HG03159 (cell line): ENCODE measurements at regions not wholly inside any gene's neighbourhood (a gene's known extent, or its start where the extent isn't known, plus 50 kb on each side); places are given as distances from the start of the nearest gene placed in this dataset.

Experiments
- ATAC-seq: cut with Tn5 transposase; IDR thresholded peaks from one replicate; pipeline ENCODE4 v1.9.1; 2021; ENCODE audit warnings: mild to moderate bottlenecking, moderate library complexity; ENCODE audit not compliant: unreplicated experiment

DNA sequence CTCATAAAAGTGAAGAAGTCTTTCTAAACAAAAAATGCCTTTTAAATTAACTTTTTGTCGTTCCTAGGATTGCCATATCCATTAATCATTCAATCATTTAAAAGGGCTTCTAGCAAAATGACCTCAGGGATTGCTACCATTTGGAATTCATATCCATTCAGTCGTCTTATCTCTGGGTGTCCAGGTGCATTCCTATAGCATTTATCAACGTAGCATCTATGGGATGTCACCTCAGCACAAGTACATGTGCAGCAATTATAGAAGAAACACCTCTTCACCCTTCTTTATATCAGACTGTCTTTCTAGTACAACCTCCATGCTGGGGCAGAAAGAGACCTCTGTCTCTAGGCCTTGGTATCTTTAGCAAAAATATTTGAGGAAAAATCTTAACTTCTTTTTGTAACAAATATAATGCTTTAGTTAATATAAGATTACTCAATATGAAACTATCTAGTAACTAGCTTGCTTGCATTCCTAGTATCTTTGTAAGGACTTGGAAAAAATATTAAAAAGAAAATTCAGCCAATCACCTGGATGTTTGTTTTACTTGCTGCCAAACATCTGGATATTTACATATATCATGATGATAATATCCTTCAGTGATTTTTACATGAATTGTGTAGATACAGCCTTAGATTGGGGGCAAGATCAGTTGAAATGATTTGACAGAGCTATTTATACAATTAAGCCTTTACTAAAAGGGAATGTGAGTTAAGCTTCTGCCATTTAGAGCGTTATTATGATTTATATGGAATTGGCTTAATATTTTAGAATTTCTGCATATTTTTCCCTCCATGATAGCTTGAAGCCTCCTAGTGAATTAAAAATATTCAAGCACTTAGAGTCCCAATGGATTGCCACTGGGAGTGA is 356.8 kb downstream of the HDGFL1 start:
- no peak for ATAC-seq

DNA sequence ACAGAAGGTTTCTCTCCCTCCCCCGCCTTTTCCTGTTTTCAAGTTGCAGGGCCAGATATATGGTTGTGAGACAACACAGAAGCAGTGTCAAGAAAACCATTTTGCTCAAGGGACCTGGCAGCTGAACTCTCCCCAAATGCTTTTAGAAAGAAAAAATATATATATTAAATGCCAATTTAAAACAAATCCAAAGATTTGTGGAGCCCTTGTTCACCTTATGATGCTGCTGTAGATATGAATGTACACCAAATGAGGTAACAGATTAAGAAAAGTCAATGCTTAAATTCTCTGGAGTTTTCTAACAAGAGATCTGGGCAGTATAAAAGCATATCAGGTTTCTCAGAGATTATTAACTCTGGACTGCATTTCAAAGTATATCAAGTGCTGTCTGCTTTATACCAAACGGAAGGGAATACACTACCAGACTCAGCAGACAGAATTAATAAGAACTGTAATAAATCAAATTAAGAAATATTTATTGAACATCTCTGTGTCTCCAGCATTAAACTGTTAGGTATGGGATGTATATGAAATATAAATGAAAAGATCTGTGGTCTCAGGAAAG is 357.5 kb downstream of the HDGFL1 start:
- ATAC-seq: no peak

DNA sequence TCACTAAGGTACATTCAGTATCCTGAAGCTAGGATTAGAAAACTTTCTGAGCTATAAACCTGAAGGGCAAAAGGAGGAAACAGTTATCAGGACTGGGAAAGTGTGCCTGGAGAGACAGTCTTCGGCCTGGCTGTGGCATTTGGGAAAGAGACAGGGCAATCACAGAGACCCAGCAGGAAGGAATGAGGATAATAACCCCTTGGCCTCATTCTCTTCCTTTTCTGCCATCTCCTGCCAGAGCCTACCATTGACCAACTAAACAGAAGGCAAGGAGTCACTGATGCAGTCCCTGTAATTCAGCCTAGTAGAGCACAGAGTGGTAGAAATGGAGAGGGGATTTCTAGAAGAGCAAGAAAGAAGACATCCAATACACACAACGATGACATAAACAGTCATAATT is 359.4 kb downstream of the HDGFL1 start:
- no peak for ATAC-seq

DNA sequence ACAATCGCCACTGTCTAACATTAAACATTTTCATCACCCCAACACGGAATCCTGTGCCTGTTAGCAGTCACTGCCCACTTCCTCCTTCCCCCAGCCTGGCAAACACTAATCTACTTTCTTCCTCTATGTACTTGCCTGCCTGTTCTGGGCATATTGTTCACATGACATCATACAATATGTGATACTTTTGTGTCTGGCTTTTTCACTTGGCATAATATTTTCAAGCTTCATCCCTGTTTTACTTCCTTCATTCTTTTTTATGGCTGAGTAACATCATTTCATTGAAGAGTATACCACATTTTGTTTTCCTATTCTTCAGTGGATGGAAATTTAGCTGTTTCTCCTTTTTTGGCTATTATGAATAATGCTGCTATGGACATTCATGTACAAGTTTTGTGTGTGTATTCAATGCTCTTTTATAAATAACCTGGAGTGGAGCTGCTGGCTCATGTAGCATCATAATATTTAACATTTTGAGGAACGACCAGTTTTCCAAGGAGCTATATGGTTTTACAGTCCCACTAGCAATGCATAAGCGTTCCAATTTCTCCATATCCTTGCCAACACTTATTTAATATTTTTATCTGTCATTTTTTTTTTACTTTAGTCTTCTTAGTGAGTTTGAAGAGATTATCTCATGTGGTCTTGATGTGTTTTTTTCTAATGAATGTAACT is 360.1 kb downstream of the HDGFL1 start:
- no peak for ATAC-seq

DNA sequence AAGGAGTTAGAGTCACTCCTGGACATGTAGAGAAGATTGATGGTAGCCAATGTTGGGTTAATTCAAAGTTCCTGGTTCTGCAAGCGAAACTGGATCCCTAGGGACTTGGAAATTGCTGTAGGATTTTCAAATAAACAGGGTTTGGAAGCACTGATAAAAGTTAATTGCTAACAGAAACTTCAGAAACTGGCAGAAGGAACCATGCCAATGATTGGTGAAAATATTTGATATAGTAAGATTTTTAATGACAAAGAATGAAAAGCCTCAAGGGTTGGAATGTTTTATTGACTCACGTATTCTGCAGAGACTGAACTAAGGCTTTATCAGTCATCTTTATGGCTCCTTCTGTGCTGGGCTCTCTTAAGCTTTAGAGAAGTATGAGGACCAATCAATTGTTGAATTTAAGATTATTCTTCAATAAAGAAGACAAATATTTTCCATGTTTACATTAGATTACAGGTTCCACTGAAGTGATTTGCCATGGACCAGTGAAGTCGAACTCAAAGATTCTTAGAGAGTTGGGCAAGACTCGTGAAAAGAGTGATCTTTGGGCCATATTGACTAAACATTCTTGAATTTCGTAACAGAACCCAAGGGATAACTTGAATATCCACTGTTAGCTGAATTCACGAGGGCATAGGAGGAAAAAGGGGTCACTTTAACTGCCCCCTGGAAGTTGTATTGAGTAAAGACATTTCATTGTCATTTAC is 371.4 kb downstream of the HDGFL1 start:
- no peak for ATAC-seq

DNA sequence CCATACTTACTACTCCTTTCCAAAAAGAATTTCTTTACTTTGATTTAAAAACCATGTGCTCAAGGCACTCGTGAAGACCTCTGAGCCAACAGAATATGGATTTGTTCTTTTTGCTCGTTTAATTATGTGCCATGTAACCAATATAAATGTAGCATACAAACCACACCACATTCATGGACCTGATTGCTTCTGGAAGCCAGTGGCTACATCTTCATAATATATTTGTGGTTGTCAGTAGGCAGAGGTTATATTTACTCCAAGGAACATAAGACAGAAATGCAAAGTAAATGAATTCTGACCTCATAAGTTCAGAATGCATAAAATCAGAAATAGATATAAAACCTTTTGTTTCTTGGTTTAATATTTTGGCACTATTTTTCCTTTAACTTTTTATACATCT is 373.0 kb downstream of the HDGFL1 start:
- no peak for ATAC-seq

DNA sequence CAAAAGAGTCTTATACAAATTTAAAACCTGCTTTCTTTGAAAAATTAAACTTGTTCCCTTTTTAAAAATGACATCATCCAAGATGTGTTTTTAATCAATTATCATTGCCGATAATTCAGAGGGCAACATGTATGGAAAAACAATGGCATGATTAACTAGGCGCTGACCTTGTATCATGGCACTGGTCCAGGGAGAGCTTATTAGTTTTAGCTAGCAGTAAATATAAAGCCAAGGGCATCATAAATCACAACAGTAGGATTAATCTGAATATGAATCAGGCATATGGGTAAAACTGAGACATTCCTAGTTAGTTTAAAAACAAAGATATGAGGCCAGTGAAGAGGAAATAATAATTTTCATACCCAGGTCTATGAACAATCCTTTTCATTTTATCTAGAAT is 374.0 kb downstream of the HDGFL1 start:
- ATAC-seq: no peak

DNA sequence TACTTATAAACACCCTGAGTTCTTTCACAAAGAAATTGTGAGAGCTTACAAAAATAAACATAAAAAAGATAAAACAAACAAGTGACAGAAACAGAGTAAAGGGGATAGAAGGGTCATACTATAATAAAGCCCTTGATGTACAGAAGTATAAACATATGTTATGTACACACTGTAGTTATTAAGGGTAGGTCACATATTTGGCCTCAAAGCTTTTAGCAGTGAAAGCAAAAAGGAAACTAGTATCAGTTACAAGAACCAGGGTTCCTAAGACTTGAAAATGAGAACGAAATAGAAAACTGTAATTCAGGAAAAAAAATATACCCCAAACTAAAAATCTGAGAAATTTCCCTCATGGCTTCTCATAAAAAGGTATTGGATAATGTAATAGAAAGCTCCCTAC is 380.6 kb downstream of the HDGFL1 start:
- ATAC-seq: no peak

DNA sequence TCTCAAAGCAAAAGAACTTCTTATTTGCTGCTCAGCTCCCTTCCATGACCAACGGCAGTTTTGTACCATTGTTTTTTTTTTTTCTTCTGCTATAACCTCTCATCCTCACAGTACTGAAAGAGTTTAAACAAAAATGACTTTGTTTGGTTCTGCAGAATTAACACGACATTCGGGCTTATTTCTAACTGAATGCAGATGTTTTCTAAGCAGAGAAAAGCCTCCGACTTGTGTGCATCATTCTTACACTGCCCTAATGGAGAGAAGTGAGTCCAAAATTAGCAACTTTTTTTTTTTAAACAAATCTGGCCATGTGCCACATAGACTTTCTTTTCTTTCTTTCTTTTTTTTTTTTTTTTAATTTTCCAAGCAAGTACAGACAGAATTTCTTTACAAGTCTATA is 382.7 kb downstream of the HDGFL1 start:
- ATAC-seq: no peak

DNA sequence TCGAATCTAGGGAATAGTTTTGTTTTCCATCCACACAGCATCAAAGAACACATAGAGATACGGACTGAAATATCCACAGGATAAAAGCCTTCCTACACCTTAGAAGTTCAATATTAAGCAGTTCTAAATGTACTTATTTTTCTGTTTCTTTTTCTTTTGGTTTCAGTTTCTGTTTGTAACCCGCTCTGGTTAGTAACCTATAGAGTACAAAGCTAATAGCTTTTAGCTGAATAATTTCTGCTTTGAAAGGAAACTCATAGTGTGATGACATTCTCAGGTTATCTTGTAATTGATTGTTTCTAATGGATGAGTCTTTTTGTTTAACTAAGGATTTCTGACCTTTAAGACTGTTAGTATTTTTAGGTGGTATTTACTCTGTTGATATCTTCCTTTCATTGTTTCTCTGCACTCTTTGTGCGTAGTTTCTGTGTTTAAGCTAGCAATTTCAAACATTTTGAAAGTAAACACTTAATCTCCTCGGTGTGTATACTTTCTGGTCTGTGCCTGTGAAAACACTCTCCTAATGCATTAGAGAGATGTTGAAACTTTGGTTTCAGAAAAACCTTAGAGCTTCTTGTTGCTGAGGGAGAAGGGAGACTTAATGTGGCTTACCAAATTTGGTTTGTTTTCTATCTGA is 385.5 kb downstream of the HDGFL1 start:
- ATAC-seq: peak; percentile 76

DNA sequence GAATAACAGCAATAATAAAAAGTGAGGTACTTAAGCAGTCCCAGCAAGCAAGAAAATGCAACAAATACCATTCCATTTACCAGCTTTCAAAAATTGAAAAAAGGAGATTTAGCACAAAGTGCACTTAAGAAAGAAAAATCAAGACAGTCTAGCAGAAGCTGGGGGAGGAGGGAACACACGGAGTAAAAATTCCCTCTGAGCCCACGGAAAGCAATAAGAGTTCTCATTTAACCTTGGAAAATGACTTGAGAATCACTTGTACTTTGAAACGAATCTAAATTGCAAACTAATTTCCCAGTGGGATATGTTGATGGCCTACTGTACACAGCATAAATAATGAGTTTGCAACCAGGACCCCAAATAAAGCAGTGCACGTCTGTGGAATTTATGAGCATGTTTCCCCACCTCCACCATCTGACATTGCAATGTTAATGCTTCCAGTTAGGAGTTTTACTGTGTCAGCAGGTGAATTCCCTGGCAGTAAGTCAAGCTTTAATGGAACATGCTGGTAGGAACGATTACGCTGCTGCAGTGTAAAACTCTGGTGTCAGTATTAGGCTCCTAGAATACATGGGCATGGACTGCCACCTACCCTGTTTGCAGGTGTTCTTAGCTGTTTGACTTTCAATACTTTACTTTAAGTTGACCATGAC is 386.8 kb downstream of the HDGFL1 start:
- no peak for ATAC-seq

DNA sequence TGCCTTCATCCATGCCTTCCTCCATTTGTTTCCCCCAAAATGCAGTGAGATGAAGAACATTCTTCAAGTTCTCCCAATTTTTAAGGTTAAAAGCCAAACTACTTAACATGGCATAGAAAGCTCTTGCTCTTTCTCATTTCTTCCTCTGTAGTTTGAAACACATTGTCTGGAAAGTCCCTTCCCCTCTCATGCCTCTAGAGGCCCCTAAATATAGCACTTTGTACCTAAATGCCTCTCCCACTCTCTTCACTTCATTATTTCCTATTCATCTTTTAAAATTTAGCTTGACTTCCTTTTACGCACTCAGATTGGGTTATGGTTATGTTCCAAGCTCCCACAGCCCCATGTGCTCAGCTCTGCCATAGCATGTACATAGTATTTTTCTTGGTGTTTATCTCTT is 389.3 kb downstream of the HDGFL1 start:
- no peak for ATAC-seq

DNA sequence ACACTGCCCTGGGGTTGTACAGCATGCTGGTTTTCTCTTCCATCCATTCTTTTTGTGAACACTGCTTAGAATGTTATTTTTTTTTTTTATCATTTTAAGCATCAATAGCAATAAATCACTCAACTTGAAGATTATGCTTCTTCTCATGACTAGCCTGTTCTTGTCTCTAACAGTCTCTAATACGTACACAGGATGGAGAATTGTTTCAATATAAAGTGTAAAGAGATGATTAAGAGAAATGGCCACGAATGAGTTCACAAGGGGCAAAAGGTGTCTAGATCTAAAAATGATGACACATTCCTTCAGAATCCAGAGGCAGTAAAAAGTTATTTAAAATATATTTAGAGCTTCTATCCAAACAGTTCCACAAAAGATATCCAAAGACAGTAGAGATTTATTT is 390.2 kb downstream of the HDGFL1 start:
- no peak for ATAC-seq

DNA sequence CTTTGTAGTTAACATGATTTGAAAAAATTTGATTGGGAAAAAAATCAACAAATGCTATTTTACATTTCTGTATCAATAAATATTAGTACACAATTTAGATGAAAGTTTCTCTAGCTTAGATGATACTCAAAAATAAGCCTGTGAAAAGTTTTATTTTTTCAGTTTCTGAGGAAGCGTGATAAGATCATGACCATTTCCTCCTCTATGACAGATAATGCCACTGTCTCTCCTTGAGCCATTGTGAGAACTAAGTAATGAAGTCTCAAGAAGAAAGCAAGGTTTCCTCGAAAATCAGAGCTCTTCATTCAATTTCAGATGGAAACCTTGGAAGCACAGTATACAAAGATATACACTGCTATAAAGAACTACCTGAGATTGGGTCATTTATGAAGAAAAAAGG is 395.0 kb downstream of the HDGFL1 start:
- ATAC-seq: no peak

DNA sequence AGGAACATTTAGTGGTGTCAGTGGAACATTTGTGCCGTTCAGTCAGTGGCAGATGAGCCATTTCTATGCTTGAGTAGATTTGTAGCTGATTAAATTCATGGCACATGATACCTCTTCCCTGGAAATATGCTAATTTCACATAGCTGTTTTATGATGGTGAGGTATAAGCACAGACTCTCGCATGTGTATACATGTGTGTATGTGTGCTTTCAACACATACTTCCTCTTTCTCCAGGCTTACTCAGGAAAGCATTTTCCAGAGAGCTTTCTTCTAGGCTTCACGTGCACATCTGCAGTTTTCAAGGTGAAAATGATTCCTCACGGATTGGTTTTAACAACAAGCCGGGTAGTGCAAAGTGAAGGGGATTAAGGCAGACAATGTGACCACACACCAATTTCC is 396.5 kb downstream of the HDGFL1 start:
- ATAC-seq: no peak

DNA sequence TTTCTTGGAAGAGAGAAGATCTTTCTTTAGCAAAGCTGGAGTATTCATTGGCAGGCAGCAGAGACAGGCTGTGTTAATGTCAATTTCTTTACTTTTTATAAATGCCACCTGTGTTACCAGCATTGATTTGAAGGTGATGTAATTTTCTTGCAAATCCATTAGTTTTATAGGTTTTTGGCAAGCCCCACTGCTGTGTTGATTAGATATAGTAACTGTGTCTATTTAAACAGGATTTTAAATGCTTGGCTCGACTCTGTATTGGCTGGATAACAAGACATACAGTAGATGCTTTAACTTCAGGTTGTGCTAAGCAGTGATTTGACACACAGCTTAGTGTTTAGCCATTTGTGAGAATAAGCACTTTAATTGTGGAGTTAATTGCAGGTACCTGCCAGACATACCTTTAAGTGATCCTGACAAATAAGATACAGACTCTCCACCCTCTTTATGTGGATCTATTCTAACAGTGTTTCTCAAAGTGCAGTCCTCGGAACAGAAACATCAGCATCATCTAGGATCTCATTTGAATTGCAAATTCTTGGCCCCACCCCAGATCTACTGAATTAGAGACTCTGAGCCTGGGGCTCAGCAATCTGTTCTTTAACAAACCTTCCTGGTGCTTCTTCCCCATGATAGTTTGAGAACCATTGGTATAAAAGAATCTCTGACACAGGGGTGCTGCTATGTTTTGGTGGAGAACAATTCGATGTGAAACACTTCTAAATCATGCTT is 397.5 kb downstream of the HDGFL1 start:
- no peak for ATAC-seq

DNA sequence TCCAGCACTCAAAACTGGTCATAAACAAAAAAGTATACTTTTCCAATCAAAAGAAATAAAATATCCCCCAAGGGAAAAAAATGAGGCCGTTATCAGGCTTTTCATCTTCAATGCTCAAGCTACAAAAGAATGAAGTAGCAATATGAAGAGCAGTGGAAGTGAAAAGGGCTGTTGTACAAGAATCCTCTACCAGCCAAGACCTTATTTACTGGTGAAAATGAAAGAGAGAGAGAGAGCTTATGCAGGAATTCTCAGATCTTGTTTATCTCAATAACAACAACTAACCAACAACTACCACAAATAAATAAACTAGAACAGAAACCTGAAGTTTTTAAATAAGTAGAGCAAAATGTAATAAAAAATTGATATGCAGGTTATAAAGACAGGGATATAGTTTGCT is 400.6 kb downstream of the HDGFL1 start:
- no peak for ATAC-seq

DNA sequence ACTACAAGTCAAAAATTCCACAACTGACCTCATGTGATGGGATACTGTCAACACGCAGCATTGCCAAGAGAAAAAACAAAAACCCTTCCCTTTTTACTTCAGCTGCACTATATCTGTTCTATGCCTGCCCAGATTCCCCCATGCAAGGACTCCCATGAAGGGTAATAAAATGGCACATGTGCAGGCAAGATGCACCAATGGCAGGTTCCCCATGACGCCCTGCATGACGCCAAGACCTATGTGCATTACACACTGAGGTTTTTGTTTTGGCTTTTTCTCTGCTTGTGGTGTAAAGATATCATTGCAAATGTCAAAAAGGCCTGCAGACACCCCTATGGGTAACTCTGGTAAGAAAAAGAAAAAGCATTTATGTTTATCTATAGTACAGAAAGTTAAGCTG is 403.4 kb downstream of the HDGFL1 start:
- ATAC-seq: no peak

DNA sequence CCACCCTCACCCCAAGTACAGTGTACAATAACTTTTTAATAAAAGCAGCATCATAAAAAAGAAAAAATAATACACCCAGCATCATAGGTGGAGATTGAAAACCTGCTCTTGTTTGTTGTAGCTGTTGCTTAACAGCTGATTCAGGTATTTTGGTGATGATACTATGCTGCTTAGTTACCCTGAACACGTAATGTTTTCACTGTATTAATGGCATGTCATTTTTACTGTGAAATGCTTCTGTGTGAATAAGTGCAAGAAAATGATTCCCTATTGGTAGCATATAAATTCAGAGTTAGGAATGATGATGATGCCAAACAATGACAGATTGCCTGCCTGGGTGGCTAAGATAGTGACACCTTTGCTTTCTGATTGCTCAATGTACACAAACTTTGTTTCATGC is 405.7 kb downstream of the HDGFL1 start:
- no peak for ATAC-seq

DNA sequence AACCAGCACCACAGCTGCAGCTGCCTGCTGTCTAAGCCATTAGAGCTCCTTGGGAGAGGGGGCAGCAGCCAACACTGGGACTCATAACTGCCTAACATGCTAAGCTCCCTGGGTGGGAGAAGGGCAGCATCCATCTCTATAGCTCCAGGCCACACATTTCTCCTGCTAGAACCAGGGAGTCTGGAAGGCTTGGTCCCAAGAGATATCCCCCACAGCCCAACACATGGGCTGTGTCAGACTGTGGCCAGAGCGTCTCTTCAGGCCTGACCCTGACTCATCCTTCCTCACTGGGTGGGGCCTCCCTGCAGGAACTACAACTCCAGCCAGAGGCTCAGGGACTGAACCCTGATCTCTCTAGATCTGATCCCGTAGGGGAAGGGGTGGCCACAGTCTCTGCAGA is 411.1 kb downstream of the HDGFL1 start:
- ATAC-seq: no peak
